Thyroid gland (tissue), 4 donors: ENCODE measurements at regions not wholly inside any gene's neighbourhood (a gene's known extent, or its start where the extent isn't known, plus 50 kb on each side); places are given as distances from the start of the nearest gene placed in this dataset.

Experiments
- DNase-seq, 2 donors: peaks; one replicate each; pipeline ENCODE4 v3.0.0-alpha.2; 2019
- H3K27ac ChIP-seq, 3 donors: fragments of 200-600 bp; sonication (generic); 1 replicate in 2 of 3; 2 replicates in 1 of 3; pipeline ENCODE4 v1.5.1; 2016 to 2019; ENCODE audit warnings: mild to moderate bottlenecking in 1 of 3, moderate library complexity in 1 of 3
- H3K27me3 ChIP-seq: fragments of 200-600 bp; sonication (generic); one replicate; pipeline ENCODE4 v1.5.1; 2019
- H3K36me3 ChIP-seq, 2 donors: fragments of 200-600 bp; sonication (generic); one replicate each; pipeline ENCODE4 v1.5.1; 2016 to 2019
- H3K4me1 ChIP-seq, 2 donors: fragments of 200-600 bp; sonication (generic); one replicate each; pipeline ENCODE4 v1.5.1; 2017 to 2019
- H3K4me3 ChIP-seq, 3 donors: fragments of 200-600 bp; sonication (generic); replicated peaks in 1 of 3; 1 replicate in 2 of 3; 2 replicates in 1 of 3; pipeline ENCODE4 v1.5.1; 2016; ENCODE audit warnings: mild to moderate bottlenecking in 1 of 3
- H3K9me3 ChIP-seq: fragments of 200-600 bp; sonication (generic); one replicate; pipeline ENCODE4 v1.5.1; 2017
- POLR2A ChIP-seq, 2 donors: fragments of 450-650 bp; IDR thresholded peaks; one replicate each; pipeline ENCODE4 v1.6.1; 2017; ENCODE audit warnings: antibody characterized with exemption in 2 of 2, mild to moderate bottlenecking in 2 of 2, moderate library complexity in 1 of 2
- WGBS, 2 donors: methylation state at CpG; one replicate each; pipeline ENCODE4 v1.1.5; 2017; 5-methylcytosine and 5-hydroxymethylcytosine counted together
- intact Hi-C: fragments of 100-400 bp; cut with DNase I; formaldehyde crosslinking; loops from one replicate; pipeline ENCODE4 v1.15.1; 2023
- TF ChIP-seq, protein P1 (sequence below), 6 experiments: fragments of 200-600 bp in 3 of 6; fragments of 450-650 bp in 3 of 6; sonication (generic) in 3 of 6; IDR thresholded peaks; one replicate each; pipeline ENCODE4 v1.5.1; 2016 to 2019; ENCODE audit warnings: antibody characterized with exemption in 6 of 6, mild to moderate bottlenecking in 2 of 6, inconsistent platforms in 1 of 6, moderate library complexity in 1 of 6

DNA sequence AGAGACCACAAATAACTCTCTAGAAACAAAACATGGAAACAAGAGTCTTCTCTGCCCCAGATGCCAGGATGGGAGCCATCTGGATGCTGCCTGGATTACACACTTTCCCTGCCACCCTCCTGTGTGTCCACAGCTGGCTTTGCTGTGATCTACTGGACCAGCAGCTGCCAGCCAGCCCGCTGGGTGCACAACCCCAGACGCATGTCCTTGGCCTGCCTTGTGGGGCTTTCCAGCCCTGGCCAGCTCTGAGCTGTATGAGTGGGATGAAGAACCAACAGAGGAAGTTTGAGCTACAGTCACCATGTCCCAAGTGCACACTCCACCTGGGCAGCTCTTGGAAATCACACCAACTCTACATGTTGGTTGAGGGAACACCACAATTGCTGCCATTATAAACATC lies 57.0 kb upstream of the TNRC6C start:
- no peak overlapping the region for H3K4me3 ChIP-seq
- H3K36me3 ChIP-seq = no peaks in the 10 kb centered on the region
- no peak for DNase-seq
- TF ChIP-seq, protein P1, sequence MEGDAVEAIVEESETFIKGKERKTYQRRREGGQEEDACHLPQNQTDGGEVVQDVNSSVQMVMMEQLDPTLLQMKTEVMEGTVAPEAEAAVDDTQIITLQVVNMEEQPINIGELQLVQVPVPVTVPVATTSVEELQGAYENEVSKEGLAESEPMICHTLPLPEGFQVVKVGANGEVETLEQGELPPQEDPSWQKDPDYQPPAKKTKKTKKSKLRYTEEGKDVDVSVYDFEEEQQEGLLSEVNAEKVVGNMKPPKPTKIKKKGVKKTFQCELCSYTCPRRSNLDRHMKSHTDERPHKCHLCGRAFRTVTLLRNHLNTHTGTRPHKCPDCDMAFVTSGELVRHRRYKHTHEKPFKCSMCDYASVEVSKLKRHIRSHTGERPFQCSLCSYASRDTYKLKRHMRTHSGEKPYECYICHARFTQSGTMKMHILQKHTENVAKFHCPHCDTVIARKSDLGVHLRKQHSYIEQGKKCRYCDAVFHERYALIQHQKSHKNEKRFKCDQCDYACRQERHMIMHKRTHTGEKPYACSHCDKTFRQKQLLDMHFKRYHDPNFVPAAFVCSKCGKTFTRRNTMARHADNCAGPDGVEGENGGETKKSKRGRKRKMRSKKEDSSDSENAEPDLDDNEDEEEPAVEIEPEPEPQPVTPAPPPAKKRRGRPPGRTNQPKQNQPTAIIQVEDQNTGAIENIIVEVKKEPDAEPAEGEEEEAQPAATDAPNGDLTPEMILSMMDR (IDR thresholded peaks at IDR 0.05) = no peak
- H3K4me1 ChIP-seq = peaks cover 0 to 10% of the 10 kb centered on the region in 2 donors
- no peaks in the 10 kb centered on the region for H3K9me3 ChIP-seq
- no peak overlapping the region for H3K27ac ChIP-seq
- 95 to 100% methylated on average over 2 of the region's 2 CpGs for WGBS, 2 donors
- no peaks in the 10 kb centered on the region for H3K27me3 ChIP-seq
- intact Hi-C loops = no loop called here

DNA sequence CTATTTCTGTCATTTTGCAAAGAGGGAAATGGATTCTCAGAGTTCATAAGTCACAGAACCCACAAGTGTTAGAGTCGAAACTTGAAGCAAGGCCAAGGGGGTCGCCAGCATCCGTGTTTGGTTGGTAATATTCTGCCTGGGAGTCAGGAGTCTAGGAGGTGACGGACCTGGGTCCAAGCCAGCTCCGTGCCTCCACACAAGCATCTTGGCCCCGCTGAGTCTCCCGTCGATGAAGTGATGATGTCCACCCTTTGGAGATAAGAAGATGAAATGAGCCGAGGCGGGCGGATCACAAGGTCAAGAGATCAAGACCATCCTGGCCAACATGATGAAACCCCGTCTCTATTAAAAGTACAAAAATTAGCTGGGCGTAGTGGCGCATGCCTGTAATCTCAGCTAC lies 53.2 kb upstream of the TNRC6C start:
- Histone ChIP-seq H3K9me3 (no peaks in the 10 kb centered on the region), H3K4me1 (no peaks in the 10 kb centered on the region), H3K27me3 (no peaks in the 10 kb centered on the region), H3K36me3 (no peaks in the 10 kb centered on the region), H3K27ac (no peak overlapping the region), H3K4me3 (no peak overlapping the region)
- intact Hi-C loops = no loop called here
- no peak for TF ChIP-seq POLR2A (IDR thresholded peaks at IDR 0.05)
- TF ChIP-seq, protein P1 (IDR thresholded peaks at IDR 0.05) = no peak
- no peak for DNase-seq
- WGBS, 2 donors = 83 to 85% methylated on average over 14 of the region's 14 CpGs

DNA sequence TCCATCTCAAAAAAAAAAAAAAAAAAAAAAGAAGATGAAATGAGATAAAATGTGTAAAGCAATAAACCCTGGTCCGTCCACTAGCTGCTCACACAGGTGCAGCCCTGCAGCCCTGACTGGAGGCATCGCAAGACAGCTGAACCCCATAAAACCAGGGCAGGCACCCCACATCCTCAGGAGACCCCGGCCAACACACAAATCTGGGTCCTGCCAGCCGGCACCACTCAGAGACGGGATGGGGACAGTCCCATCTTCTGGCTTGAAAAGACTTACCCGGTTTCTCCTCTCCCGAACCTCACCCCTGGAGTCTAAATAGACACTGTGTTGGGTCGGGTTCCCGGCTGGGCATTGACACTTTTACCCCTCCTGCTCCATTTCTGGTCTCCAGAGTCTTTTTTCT lies 52.7 kb upstream of the TNRC6C start:
- H3K4me1 ChIP-seq = no peaks in the 10 kb centered on the region
- intact Hi-C loops = no loop called here
- WGBS, 2 donors = 89 to 91% methylated on average over 9 of the region's 9 CpGs
- H3K4me3 ChIP-seq = no peak overlapping the region
- no peaks in the 10 kb centered on the region for H3K27me3 ChIP-seq
- no peak for DNase-seq
- no peaks in the 10 kb centered on the region for H3K36me3 ChIP-seq
- H3K9me3 ChIP-seq = no peaks in the 10 kb centered on the region
- TF ChIP-seq, protein P1 (IDR thresholded peaks at IDR 0.05) = no peak
- H3K27ac ChIP-seq = no peak overlapping the region

DNA sequence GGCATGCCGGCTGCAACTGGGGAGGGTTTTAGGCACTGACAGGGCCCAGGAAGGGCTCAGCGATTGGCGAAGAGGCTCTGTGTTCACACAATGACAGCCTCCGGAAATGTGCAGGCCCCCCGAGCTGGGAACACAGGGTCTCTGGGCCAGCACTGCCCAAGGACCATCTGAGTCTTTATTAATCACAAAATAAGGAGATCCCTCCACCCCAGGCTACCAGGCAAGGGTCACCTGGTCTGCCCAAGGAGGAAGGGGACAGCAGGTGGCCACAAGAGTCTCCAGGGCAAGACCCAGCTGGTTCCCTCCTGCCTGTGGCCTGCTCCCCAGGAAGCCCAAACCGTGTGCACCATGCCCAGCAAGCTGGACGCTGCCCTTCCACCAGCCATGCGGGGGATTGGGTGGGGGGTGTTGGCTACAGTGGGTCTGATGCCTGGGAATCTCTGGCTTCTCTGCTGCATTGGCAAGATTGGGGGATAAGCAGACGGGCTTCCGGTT lies 52.1 kb upstream of the TNRC6C start:
- DNase-seq = no peak
- no peak overlapping the region for H3K4me3 ChIP-seq
- no peaks in the 10 kb centered on the region for H3K4me1 ChIP-seq
- no peak overlapping the region for H3K27ac ChIP-seq
- no peaks in the 10 kb centered on the region for H3K9me3 ChIP-seq
- intact Hi-C loops = no loop called here
- no peaks in the 10 kb centered on the region for H3K36me3 ChIP-seq
- 89 to 93% methylated on average over 3 to 9 of the region's 10 CpGs for WGBS, 2 donors
- no peaks in the 10 kb centered on the region for H3K27me3 ChIP-seq
- TF ChIP-seq, protein P1 (IDR thresholded peaks at IDR 0.05) = no peak

DNA sequence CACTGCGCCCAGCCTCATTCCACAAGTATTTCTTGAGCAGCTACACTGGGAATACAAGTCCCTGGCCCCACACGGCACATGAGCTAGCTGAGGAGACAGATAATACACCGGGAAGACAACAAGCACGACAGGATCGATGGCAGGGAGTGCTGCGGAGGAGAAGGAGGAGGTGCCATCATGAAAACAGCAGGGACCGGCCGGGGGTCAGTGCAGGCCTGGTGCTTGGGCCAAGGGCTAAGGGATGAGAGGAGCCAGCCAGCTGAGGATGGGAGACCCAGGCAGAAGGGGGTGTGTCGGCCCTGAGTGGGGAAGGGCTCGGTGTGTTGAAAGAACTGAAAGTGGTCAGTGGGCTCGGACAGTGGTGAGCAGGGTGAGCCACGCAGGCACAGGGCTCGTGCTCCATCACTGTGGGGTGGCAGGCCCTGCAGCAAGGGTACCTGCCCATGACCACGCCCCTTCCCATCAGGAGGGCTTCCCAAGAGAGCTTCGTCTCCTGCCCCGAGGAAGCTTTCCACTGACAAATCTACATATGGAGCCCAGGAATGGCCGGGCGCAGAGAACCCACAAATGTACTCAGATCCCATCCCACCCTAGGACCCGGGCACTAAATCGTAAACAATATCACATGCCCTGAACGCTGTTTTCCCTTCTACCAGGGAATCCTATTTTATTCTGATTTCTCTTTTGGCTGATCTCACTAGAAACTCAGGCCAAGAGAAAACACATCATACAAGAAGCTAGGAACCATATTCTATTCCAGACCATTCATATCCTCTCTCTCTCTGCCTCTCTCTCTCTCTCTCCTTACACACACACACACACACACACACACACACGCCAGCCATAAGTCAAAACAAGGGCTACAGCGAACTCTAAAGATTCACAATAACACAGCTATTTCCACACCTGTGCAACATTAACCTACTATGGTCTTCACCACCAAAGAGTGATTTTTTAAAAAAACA lies 50.7 kb upstream of the TNRC6C start:
- Histone ChIP-seq H3K9me3 (no peaks in the 10 kb centered on the region), H3K27me3 (no peaks in the 10 kb centered on the region), H3K27ac (no peak overlapping the region), H3K4me1 (no peaks in the 10 kb centered on the region), H3K4me3 (no peak overlapping the region), H3K36me3 (no peaks in the 10 kb centered on the region)
- no peak for TF ChIP-seq POLR2A (IDR thresholded peaks at IDR 0.05)
- TF ChIP-seq, protein P1 (IDR thresholded peaks at IDR 0.05) = no peak
- no peak for DNase-seq
- intact Hi-C loops = no loop called here
- WGBS, 2 donors = 90% methylated on average over 23 of the region's 23 CpGs
